GM18867 (cell line): ENCODE measurements at regions not wholly inside any gene's neighbourhood (a gene's known extent, or its start where the extent isn't known, plus 50 kb on each side); places are given as distances from the start of the nearest gene placed in this dataset.

Source experiments
- ATAC-seq: cut with Tn5 transposase; IDR thresholded peaks from one replicate; pipeline ENCODE4 v1.9.1; 2021; ENCODE audit warnings: mild to moderate bottlenecking, moderate library complexity; ENCODE audit not compliant: unreplicated experiment

GRCh38 chr1:87715052-87715451 lies 386.4 kb downstream of the LMO4 start:
- ATAC-seq, result no peak

DNA sequence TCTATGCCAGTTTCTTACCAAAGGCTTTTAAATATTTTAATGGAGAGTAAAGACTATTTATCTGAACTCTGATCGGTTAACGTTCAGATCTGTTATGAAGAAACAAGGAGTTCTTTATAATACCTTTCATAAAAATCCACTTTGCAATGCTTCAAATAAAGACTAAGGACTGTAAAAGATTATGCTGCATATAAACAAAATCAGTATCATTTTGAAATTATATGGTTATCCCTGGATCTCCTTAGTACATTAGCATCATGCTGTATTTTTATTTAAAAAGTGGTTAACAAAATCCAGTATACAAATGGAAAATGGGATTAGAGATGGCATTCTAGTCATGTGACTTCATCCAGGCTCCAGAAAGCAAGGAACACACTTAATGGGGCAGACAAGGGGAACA lies 386.8 kb downstream of the LMO4 start:
- ATAC-seq, result no peak

DNA sequence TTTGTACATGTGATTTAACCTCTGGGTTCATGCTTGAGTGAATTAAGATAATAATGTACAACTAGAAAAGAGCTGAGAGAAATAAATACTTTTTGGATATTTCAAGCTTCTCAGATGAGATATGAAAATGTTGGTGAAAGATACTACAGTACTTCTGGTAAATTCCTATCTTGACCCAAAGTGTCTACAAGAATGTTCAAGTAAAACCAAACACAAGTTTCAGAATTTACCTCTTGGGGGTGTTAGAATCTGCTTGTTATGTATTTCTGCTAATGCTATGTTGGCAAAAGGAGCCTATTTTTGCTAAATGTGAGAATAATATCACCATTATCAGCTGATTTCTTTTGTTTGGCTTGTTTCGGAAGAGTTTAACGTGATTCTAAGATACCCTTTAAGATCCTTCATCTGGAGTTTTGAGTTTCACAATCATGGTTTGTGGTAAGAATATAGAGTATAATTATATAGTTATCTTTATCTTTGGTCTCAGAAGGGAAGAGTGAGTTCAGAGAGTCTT lies 388.5 kb downstream of the LMO4 start:
- ATAC-seq, result no peak

DNA sequence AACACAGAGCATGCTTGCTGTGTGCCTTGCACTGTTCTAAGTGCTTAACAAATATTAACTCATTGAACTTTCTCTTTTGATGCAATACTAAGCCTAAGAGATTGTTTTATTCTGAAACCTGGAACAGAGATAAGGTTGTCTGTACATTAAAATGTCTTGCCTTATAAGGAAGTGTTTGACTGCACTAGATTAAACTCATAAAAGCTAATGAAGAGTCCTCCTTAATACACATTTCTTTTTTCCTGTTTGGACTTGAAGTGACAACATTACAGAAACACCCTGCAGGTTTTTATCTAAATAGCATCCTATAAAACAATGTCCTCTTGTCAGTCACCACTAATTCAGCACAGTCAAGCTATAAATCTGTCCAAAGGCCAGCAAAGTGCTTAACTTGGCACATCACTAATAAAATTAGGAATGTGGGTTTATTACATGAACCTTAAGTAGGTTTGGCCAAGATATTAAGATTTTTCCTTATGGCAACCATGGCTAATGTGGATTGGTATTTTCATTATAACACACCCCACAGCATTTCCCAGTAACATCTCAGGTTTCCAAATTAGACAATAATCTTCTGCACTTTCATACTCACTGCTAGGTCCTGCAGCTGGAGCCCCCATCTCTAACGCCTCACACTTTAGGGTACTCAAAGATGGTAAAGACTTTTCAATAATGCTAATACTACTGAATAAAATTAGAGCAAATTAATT lies 389.7 kb downstream of the LMO4 start:
- ATAC-seq, result no peak

DNA sequence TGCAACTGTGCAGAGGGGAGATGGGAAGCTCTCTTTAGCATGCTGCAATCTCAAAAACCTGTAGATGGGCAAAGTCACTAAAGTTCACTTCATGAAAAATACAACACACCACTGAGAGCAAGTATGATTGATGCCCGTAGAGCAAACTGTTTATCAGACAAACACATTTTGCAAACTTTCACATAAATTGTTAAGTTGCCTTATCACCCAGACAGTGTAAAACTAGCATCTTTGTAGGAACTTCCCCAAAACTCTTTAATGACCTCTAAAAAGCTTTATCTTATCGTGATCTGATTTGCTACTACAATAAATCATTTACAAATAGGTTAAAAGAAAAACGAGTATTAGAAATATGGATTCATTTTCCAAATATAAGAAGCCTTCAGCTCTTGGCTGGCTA lies 391.0 kb downstream of the LMO4 start:
- ATAC-seq, result no peak

DNA sequence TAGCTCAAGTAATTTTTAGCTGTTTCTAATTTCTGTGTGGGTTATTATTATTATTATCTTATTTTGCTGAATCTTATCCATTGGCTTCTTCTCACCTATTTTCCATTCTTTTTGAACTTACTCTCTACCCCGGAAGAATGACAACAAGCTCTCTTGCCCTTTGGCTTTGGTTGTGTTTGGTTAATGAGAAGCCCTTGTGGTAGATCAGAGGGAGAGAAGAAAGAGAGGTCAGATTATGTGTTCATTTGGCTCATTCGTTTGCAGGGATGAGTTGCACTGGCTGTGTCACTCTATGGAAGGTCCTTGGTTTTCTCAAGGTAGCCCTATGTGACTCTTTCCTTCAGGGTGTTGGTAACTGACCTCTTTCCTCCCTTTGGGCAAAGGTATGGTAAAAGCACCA lies 391.9 kb downstream of the LMO4 start:
- ATAC-seq, result no peak

GRCh38 chr1:87723193-87723592 lies 394.5 kb downstream of the LMO4 start:
- ATAC-seq, result no peak

GRCh38 chr1:87728169-87728568 lies 399.5 kb downstream of the LMO4 start:
- ATAC-seq, result no peak

- no peak for ATAC-seq
These were observed 401.9 kb downstream of the LMO4 start for GRCh38 chr1:87730274-87731216.

DNA sequence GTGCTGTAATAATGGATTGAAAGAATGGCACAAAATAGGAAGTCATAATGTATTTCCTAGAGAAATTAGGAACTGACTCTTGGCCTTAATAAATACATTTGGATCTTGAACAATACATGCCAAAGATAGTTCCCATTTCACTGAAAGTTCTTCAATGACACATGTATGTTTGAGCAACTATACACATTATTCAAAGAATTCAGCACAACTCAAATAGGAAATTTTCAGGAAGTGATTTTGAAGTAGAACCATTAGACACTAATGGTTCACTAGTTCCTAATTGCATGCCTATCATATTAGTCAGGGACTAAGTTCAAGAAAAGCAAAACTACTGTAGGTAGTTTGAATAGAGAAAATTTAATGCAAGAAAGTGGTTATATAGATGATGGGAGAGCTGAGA lies 404.7 kb downstream of the LMO4 start:
- no peak for ATAC-seq

DNA sequence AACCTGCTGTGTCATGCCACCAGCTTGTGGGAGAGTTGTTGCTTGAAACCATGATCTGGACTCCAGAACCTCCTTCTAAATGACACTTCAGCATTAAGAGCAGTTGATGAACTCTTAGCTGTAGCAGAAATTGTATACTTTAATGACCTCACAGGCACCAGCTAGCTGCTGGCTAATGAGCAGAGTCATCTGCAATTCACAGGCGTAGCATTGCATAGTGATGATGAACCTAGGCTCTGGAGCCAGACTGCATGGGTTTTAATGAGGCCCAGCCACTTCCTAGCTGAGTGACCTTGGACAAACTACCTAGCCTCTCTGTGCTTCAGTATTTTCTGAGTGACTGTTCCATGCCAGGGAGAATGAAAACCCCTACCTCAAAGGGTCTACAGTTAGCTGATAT lies 407.1 kb downstream of the LMO4 start:
- ATAC-seq, result no peak

DNA sequence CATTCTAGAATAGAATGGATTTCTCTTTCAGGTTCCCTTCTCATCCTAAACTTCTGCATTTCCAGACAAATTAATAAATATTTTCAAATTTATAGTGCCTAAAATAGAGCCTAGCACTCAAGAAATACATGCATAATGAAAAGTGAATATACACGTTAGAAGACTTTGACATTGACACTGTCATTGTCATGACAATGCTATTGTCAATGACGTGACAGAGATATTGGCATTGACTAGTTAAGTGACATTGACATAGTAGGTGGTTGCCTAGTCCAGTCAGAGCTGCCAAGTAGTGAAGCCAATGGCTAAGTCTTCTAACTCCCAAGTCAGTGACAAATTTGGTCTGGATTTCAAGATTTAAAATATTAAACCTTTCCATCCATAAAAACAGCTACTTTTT lies 410.5 kb downstream of the LMO4 start:
- ATAC-seq, result no peak

DNA sequence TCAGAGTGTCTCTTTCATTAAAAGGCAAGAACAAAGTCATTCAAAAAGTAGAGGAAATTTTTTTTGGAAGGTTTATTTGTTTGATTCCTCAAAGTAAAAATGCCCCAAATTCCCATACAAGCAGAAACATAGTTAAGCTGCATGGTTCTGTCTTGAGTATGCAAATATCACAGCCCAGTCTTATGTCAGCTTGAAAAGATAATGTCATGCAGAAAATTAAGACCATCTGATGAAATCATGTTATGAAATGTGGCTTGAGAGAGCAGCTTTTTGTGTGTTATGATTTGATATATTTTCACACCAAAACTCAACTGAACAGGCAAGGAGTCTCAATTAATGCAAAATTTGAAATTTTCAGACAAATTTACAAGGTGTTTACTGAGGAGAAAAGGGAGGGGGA lies 411.0 kb downstream of the LMO4 start:
- ATAC-seq, result no peak

DNA sequence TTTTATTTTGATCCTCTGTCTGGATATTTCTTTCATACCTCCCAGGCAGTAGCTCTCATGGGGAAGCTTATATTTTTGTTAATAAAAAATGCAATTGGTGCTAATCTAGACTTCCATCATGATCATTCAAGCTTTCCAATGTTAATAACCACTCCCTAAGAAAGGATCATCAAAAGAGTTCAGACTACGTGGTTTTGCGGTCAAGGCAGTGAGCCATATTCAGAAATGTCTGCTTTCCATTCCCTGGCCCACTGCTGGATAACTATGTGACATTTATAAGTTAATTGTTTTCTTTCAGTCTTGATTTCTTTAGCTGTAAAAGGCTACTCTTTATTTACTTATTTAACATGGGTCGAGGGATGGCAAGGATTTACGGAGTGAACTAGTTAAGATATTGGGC lies 414.6 kb downstream of the LMO4 start:
- no peak for ATAC-seq

GRCh38 chr1:87744056-87744455 lies 415.4 kb downstream of the LMO4 start:
- no peak for ATAC-seq

DNA sequence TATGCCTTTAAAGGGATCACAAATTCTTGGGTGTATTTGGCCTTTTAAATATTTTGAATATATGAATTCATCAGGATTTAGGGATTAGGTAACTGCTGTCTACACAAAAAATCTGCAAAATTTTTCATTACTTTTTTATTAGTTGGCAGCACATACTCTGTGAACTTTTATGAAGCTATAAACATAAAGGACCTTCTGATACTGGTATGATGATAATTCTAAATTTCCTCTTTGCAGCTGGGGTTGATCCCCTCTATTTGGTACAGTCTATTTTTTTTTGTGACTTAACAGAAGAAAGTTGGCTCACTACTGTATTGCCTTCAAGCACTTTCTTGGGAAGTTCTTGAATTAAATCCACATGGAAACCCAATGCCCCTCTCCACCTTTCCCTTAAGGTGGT lies 416.1 kb downstream of the LMO4 start:
- ATAC-seq, result no peak

- ATAC-seq, result no peak
These were observed 424.7 kb downstream of the LMO4 start for GRCh38 chr1:87753366-87753765.

- ATAC-seq, result no peak
These were observed 425.5 kb downstream of the LMO4 start for GRCh38 chr1:87754139-87754538.

- no peak for ATAC-seq
These were observed 429.0 kb downstream of the LMO4 start for GRCh38 chr1:87757676-87758075.

GRCh38 chr1:87759421-87760087 lies 430.9 kb downstream of the LMO4 start:
- ATAC-seq, result no peak

- no peak for ATAC-seq
These were observed 431.5 kb downstream of the LMO4 start for GRCh38 chr1:87760155-87760554.
